ENCODE measurements at regions not wholly inside any gene's neighbourhood (a gene's known extent, or its start where the extent isn't known, plus 50 kb on each side); places are given as distances from the start of the nearest gene placed in this dataset.

DNA sequence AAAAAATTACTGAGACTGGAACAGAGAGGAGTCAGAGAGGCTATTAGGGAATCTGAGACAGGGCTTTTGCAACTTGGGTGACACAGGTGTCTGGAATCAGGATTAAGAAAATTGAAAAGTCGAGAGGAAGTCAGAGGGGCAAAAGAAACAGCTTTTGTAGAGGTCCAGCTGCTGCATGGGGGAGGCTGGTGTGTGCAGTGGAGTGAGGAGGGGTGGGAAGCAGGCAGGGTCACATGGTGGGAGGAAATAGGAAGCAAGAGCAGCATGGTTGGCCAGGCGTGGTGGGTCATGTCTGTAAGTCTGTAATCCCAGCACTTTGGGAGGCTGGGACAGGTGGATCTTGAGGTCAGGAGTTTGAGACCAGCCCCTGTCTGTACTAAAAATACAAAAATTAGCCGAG is 69.7 kb upstream of the VRK1 start:
- Histone ChIP-seq H3K79me2 (ENCODE audit: control insufficient read depth, low read length) (no peaks in the 10 kb centered on the region), H3K27ac (ENCODE audit: low read depth, low read length) (no peak overlapping the region), H4K20me1 (ENCODE audit: control insufficient read depth, insufficient read depth, low read depth, low read length) (no peaks in the 10 kb centered on the region), H3K36me3 (ENCODE audit: control insufficient read depth, low read length) (no peaks in the 10 kb centered on the region), H3K4me2 (ENCODE audit: low read length) (peak overlapping the region; percentile 42), H3K4me3 (ENCODE audit: low read length) (no peak overlapping the region), H3K27me3 (ENCODE audit: control insufficient read depth, low read length) (0 out of 2 replicates have a peak, but pooled peaks cover 5% of the 10 kb centered on the region), H3K9me3 (ENCODE audit: control insufficient read depth, insufficient read depth, low read length) (no peaks in the 10 kb centered on the region), H3F3A (ENCODE audit: control insufficient read depth, insufficient read depth) (no peaks in the 10 kb centered on the region), H3K4me1 (ENCODE audit: control insufficient read depth, low read length) (peaks cover 13% of the 10 kb centered on the region), H3K9me2 (replicated peaks; ENCODE audit: control insufficient read depth, low read length) (no peaks in the 10 kb centered on the region)
- no peak for TF ChIP-seq EZH2phosphoT487 (IDR thresholded peaks at IDR 0.05; ENCODE audit: borderline replicate concordance, low read length)
- TF ChIP-seq, protein P1, sequence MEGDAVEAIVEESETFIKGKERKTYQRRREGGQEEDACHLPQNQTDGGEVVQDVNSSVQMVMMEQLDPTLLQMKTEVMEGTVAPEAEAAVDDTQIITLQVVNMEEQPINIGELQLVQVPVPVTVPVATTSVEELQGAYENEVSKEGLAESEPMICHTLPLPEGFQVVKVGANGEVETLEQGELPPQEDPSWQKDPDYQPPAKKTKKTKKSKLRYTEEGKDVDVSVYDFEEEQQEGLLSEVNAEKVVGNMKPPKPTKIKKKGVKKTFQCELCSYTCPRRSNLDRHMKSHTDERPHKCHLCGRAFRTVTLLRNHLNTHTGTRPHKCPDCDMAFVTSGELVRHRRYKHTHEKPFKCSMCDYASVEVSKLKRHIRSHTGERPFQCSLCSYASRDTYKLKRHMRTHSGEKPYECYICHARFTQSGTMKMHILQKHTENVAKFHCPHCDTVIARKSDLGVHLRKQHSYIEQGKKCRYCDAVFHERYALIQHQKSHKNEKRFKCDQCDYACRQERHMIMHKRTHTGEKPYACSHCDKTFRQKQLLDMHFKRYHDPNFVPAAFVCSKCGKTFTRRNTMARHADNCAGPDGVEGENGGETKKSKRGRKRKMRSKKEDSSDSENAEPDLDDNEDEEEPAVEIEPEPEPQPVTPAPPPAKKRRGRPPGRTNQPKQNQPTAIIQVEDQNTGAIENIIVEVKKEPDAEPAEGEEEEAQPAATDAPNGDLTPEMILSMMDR (IDR thresholded peaks at IDR 0.05; ENCODE audit: low read depth, low read length, poor library complexity, severe bottlenecking): no peak

DNA sequence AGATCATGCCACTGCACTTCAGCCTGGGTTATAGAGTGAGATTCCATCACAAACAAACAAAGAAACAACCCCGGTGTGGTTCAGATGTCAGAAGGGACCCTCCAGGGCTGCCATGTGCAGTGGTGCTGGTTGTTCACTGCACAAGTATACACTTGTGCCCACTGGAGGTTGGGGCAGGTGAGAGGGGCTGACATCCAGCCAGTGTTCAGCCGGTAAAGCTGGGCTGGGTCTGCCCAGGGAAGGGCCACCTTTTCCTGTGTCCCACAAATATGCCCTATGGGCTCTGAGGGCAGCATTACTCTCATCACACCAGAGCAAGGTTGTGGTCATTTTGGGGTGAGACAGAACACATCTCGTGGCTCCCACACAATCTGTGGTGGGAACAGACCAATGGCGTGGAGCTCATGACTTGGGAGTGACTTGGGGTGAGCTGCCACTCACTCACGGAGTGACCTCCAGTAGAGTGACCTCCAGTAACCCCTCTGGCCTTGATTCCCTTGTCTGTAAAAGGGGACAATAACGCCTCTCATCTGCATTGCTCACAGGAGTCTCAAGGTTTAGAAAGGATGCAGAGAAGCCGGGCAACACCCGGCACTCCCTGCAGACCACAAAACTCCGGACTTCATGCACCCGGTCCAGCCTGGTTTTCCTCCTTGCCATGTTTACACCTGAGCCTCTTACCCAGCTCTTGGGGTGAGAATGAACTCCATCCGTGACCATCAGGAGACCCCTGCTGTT is 69.0 kb upstream of the VRK1 start:
- Histone ChIP-seq H3K9me3 (ENCODE audit: control insufficient read depth, insufficient read depth, low read length) (no peaks in the 10 kb centered on the region), H3K4me3 (ENCODE audit: low read length) (no peak overlapping the region), H3K4me1 (ENCODE audit: control insufficient read depth, low read length) (peaks cover 13% of the 10 kb centered on the region), H4K20me1 (ENCODE audit: control insufficient read depth, insufficient read depth, low read depth, low read length) (no peaks in the 10 kb centered on the region), H3K27me3 (ENCODE audit: control insufficient read depth, low read length) (0 out of 2 replicates have a peak, but pooled peaks cover 5% of the 10 kb centered on the region), H3K9me2 (replicated peaks; ENCODE audit: control insufficient read depth, low read length) (no peaks in the 10 kb centered on the region), H3K27ac (ENCODE audit: low read depth, low read length) (no peak overlapping the region), H3K4me2 (ENCODE audit: low read length) (peak overlapping the region; percentile 42), H3K36me3 (ENCODE audit: control insufficient read depth, low read length) (no peaks in the 10 kb centered on the region), H3K79me2 (ENCODE audit: control insufficient read depth, low read length) (no peaks in the 10 kb centered on the region), H3F3A (ENCODE audit: control insufficient read depth, insufficient read depth) (no peaks in the 10 kb centered on the region)
- TF ChIP-seq EZH2phosphoT487 (IDR thresholded peaks at IDR 0.05; ENCODE audit: borderline replicate concordance, low read length): no peak
- TF ChIP-seq, protein P1 (IDR thresholded peaks at IDR 0.05; ENCODE audit: low read depth, low read length, poor library complexity, severe bottlenecking): no peak

DNA sequence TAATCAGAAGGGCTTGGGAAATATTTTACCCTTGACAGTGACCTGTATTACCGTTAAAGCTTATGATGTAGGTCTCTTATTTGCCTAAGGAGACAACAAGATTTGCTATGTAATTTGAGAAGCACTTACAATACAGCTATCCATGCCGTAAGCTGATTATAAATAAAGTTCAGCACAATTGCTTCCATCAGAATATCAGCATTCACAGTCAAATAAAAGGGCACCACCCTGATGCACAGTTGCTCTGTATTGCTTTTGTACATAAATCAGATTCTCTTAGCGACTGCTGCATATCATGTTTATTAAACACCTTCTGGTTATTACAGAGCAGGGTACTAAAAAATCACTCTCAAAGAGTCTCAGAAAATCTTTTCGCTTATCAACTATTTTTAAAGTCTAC is 67.3 kb upstream of the VRK1 start:
- H3K27ac ChIP-seq (ENCODE audit: low read depth, low read length): no peak overlapping the region
- no peaks in the 10 kb centered on the region for H4K20me1 ChIP-seq (ENCODE audit: control insufficient read depth, insufficient read depth, low read depth, low read length)
- H3K27me3 ChIP-seq (ENCODE audit: control insufficient read depth, low read length): 0 out of 2 replicates have a peak, but pooled peaks cover 3% of the 10 kb centered on the region
- H3K4me2 ChIP-seq (ENCODE audit: low read length): no peak overlapping the region
- no peak for TF ChIP-seq EZH2phosphoT487 (IDR thresholded peaks at IDR 0.05; ENCODE audit: borderline replicate concordance, low read length)
- TF ChIP-seq, protein P1 (IDR thresholded peaks at IDR 0.05; ENCODE audit: low read depth, low read length, poor library complexity, severe bottlenecking): no peak
- H3K9me3 ChIP-seq (ENCODE audit: control insufficient read depth, insufficient read depth, low read length): no peaks in the 10 kb centered on the region
- no peaks in the 10 kb centered on the region for H3K9me2 ChIP-seq (replicated peaks; ENCODE audit: control insufficient read depth, low read length)
- H3F3A ChIP-seq (ENCODE audit: control insufficient read depth, insufficient read depth): no peaks in the 10 kb centered on the region
- no peaks in the 10 kb centered on the region for H3K79me2 ChIP-seq (ENCODE audit: control insufficient read depth, low read length)
- no peak overlapping the region for H3K4me3 ChIP-seq (ENCODE audit: low read length)
- H3K4me1 ChIP-seq (ENCODE audit: control insufficient read depth, low read length): peaks cover 13% of the 10 kb centered on the region
- H3K36me3 ChIP-seq (ENCODE audit: control insufficient read depth, low read length): no peaks in the 10 kb centered on the region
